NOMO-1 (cell line): ENCODE measurements at regions not wholly inside any gene's neighbourhood (a gene's known extent, or its start where the extent isn't known, plus 50 kb on each side); places are given as distances from the start of the nearest gene placed in this dataset.

Experiments
- DNase-seq, 2 experiments: peaks; one replicate each; lab custom pipeline; 2025; ENCODE audit not compliant: unreplicated experiment in 2 of 2; lab: John Stamatoyannopoulos, UW

DNA sequence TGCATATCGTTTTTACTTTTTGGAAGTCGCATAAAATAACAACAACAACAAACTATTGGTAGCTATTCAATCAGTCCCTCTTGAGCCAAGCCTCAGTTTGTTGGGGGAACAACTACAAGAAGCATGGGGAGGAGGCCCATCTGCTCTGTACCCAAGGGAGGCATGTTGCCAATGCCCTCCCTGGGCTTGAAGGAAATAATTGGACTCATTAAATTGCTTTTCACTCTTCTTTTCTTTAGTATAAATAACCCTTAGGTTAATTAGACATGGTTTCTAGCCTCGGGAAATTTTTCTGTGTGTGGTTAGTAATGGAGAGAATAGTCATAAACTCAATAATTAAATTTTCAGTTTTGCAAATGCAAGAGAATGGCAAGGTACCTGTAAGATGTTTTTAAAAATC lies 500.7 kb downstream of the TLE4 start:
- DNase-seq: no peak

DNA sequence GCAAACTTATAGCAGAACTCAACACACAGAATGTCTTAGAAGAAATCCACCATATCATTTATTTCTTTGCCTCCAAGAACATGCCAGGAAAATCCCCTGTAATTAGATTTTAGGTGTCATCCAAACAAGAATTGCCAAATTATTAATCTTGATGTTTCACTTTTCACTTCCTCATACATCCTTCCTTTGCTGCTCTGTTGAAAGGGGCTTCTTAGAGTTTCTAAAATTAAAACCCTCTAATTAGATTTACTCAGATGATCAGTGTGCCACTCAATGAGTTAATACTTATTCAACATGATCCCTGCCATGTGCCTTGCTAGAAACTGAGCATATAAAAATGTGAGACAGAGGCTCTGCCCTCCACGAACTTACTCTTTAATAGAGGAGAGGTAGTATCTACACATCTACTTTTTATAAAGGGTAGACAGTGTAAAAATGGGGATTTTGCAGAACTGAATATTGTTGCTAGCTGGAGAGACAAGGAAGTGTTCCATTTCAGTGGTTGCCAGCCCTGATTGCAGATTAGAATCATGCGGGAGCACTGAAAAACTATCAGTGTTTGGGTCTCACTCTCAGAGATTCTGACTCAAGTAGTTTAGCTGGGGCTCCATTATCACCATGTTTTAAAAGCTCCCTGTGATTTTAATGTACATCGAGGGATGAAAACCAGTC lies 498.4 kb downstream of the TLE4 start:
- DNase-seq: no peak

DNA sequence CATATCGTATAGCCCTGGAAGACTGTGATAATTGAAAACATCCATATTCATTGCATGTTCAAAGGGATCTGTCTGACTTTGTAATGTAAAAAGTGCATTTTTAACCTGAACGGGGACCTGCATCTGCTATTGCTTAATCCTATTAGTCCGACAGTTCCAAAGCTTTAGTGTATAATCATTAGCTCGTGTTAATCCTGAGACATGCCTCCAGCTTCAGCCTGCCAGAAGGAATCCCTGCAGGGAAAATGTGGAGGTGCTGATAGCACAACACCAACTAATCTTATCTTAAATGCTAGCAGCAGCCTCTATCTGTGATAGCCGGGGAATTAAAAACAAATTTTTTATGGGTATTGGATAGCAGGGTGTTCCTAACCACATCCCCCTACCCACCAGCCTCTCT lies 495.2 kb downstream of the TLE4 start:
- DNase-seq: no peak

DNA sequence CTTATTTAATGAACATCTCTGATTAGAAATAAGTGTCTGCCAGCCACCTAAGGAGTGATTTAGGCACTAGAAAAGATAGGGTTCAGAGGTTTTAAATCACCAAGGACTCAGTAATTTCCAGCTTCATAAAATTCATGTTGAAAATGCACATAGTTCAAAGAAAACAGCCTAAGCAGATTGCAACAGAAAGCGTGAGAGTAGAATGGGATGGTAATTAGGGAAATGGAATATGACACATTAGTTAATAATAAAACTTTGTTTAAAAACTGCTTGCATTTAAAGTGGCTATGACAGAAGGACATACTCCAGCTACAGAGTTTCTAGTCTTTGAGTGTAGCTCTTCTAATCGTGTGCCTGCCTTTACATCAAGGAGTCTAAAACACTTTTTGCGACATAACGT lies 490.8 kb downstream of the TLE4 start:
- DNase-seq: no peak

DNA sequence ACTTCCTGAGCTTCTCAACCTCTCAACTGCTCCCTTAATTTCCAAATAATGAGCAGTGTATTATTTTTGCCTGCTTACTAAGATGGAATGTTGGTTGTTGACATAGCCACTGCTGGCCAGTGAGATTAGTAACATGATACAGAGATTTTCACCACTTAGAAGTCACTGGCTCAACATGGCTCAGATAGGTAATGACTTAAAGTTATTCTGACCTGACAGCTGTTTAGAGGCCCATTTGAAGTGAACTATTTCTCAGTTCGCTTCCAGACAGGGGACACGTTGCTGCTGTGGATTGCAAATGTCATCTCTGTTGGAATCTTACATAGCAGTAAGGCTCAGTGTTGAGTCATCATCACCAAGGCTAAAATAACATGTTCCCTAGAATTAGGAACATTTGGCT lies 490.2 kb downstream of the TLE4 start:
- DNase-seq: no peak

DNA sequence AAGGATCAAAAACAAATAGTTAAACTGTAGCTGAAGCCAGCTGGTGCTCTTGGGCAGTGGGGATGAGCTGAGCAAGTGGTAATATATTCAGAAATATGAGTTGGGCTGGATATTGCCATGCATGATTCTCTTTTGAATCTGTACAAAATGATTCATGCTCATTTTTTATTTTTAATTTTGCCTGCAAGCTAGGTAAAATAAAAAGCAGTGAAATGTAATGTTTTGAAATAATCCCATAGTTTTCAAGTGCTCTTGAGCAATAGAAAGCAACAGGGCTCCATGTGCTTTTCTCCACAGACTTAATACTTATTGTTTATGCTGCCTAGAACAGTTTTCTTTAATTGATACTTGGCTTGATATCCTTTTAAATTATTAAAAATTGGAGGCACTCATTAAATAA lies 489.3 kb downstream of the TLE4 start:
- no peak for DNase-seq

DNA sequence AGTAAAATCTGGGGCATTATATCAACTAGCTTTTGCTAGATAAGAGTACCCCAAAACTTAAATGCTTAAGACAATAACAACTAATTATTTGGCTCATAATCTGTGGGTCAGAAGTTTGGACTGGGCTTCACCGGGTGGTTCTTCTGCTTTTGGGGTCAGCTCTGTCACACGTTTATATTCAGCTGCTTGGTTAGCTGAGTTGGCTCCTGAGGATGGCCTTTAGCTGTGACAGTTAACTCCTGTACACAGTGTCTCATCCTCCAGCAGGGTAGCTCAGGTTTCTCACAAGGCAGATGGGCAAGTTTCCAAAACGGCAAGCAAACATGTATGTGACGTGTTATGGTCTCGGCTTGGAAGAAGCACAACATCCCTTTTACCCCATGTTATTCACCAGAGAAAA lies 488.2 kb downstream of the TLE4 start:
- DNase-seq: no peak

DNA sequence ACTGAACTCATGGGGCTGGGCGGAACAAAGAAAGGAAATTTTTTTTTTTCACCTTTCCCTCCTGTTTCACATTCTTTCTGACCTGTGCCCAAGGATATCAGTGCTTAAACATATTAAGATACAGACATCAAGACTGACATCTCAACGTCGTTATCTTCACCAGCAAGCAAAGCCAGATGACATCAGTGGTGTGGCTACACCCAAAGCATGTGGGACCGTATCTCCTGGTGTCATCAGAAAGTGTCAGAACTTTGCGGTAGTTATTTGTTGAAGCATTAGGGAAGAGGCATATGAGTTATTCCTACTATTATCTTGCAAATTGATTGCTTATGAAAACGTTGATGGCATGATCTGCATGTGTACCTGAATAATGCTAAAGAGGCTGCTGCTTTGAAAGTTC lies 487.4 kb downstream of the TLE4 start:
- no peak for DNase-seq

DNA sequence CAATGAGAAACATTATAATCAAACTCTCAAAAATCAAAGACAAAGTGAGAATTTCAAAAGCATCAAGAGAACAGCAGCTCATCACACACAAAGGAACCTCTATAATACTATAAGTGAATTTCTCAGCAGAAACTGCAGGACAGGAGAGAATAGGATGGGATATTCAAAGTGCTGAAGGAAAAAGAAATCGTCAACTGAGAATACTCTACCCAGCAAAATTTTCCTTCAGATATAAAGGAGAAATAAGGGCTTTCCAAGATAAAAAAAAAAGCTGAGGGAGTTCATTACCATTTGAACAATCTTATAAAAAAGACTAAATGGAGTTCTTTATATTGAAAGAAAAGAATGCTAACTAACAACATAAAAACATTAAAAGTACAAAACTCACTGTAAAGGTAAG lies 481.1 kb downstream of the TLE4 start:
- DNase-seq: no peak

DNA sequence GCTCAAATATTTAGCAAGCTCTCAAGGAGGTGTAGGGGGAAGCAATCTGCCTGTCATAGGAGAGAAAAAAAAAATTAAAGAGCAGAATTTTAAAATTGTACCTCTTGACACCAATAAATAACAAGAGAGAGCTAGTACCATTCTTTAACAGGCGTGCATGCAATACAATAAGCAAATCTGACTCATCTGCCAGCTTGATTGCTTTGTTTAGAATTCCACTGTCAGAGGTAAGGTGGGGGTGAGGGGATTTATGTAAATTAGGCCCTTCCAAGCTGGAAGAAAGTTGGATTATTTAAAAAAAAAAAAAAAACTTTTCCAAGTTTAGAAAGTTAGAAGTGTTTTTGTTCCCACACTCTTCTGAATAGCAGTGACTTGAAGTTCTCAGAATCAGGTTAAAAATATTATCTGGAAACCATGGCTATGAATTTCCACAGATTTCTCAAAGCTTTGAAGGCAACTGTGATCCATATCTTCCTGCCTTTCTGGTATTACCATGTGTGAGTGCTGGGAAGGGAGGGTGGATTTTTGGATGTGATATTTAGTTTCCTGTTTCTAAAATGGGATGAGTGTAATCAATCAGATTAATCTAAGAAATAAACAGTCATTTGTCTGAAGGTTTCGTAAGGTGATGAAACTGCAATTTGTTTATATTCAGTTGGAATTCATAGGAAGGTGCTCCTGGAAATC lies 477.5 kb downstream of the TLE4 start:
- DNase-seq: no peak

DNA sequence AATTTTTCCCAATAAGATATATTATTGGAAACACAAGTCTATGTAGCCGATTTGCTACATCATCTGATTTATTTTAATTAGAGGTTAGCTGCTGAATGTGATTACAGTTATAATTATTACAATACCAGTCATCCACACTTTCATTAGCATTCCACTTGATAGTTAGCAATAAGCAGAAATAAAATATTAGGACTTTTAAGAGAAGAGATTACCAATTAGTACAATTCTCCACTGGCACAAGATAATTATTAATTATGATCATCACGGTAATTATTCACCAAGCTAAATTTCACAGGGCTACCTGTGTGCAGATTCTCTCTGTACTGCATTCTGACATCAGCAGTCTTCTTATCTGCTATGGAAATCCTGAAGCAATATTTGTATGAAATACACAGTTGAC lies 474.7 kb downstream of the TLE4 start:
- no peak for DNase-seq

DNA sequence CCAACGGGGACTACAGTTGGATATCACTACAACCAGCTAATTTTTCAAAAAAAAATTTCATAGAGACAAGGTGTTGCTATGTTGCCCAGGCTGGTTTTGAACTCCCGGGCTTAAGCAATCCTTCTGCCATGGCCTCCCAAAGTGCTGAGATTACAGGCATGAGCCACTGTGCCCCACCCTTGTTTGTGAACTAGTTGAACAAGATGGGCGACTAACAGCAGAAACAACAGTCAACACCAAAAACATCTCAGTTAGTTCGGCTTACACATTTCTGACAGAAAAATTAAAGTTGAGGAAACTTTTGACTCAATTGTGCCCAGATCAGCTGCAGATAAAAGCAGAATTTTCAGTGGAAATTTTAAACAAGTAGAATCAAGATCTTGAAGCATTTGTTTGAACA lies 470.1 kb downstream of the TLE4 start:
- no peak for DNase-seq

DNA sequence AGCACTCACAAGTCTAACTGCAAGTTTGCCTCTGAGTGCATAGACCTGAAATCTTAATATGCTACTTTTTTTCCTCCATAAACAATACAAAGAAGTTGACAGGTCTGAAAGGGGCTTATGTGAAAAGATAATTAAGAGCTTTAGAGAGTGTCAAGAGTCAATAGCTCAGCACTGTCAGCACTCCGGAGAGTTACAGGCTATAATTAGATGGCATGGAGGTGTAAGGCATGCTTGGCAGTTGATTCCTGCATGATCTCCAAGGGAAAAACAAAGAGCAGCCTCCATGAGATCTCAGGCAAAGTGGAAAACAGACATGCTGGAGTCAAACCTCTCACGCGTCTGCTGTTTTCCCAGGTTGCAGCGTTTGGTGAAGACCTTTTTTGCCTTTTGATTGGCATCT lies 468.7 kb downstream of the TLE4 start:
- no peak for DNase-seq

DNA sequence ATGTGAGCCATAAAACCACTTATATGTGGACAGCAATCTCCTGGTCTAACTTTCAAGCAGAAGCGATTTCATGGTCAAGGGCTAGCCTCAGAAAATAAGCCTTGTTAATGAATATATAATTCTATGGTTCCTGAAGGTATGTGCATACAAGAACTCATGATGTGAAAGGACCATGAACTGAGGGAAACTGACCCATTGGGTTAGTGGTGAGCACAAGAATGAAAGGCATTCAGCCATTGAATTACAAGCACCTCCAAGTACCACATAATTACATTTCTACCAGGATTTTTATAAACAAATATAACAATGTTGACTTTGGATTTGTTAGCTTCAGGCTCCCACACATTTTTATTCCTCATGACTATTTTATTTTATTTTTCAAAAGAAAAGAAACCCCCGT lies 459.0 kb downstream of the TLE4 start:
- DNase-seq: no peak

DNA sequence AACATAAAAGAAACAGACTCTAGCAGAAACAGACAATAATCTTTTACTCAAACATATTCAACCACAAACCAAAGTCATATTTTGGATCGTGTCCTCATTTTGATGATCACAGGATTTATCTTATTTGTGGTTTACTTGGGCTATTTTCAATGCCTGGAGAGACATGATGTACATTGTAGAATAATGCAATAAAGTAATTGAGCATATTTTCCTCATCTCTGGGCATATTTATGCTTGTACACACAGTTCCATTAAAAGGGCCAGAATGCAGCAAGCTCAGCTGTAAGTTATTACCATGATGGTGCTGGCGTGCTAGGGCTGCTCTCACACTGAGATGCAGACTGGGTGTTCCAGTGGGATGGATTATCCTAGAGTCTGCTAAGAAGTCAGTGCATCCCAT lies 456.7 kb downstream of the TLE4 start:
- no peak for DNase-seq

DNA sequence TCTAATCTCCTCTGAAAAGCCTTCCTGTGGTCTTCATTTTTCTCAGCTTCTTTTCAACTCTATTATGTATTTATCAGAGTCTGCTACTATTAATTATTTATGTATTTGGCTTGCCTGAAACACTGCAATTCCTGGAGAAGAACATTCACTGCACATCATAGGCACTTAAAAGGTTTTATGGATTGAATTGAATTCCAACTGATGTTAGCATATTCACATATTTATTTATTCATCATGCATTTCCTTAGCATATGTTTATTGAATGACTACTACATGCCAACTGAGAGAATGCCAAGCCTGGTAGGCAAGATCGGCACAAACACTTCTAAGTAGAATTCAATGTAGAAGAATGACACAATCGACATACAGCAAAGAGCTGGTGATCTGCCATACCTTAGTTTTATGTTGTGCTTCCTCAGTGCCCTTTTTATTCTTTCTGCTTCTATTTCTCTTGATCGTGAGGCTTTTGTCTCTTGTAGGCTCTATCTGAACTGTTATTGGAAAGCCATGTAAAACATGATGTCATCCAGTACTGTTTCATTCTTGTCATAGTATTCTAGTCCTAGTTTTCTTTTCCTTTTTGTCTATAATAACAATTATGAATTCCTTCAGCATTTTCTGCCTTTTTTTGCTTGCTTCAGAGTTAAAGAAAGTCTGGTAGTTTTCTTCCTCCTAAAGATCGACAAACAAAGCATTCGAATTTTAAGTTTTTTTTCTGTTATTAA lies 454.2 kb downstream of the TLE4 start:
- no peak for DNase-seq

DNA sequence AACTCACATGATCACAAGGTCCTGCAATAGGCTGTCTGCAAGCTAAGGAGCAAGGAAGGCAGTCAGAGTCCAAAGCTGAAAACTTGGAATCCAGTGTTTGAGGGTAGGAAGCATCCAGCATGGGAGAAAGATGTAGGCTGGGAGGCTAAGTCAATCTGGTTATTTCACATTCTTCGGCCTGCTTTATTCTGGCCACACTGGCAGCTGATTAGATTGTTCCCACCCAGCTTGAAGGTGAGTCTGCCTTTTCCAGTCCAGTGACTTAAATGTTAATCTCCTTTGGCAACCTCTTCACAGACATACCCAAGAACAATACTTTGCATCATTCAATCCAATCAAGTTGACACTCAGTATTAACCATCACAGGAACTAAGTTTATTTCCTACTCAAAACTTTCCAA lies 453.4 kb downstream of the TLE4 start:
- DNase-seq: no peak

DNA sequence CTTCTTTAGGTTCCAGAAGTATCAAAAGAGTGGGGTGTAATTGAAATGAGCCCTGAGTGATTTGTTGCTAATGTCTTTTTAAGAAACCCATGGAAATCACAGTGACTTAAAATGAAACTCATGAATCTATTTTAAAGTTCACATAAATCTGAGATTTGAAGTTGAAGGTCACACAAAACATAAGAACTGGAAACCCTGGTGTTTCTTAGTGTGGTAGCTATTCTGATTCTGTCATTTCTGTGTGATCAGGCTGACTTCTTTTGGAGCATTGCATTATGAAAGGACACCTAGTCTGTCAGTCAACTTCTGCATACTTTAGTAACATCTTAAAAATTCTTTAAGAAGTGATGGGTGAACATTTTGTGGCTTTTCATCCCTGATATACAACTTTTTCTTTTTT lies 448.8 kb downstream of the TLE4 start:
- DNase-seq: no peak

DNA sequence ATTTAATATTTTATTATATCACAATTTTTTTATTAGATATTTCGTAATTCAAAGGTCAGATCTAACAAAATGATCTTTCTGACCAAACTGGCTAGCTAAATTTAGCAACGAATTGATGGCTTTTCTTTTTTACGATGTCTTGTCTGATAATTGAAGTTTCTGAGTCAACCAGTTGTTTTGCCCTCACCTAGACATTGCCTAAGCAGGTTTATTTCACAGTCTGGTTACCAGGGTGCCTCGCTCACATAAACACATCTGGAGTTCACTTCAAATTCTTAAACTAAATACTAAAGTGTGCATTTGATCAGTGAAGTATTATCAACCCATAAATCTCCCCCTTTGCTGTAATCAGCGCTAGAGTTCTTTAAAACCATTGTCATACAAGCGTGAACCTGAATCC lies 448.3 kb downstream of the TLE4 start:
- DNase-seq: no peak

DNA sequence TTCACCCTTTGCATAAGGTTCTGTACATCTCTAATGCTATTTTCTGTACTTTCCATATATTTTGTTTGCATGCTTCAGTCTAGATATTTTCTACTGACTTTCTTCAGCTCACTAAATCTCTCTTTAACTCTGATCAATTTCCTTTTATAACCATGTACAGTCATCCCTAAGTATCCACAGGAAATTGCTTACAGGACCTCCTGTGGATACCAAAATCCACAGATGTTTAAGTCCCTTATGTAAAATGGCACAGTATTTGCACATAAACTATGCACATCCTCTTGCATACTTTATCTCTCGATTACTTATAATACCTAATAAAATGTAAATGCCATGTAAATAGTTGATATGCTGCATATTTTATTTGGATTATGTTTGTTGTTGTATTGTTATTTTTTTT lies 442.1 kb downstream of the TLE4 start:
- no peak for DNase-seq

DNA sequence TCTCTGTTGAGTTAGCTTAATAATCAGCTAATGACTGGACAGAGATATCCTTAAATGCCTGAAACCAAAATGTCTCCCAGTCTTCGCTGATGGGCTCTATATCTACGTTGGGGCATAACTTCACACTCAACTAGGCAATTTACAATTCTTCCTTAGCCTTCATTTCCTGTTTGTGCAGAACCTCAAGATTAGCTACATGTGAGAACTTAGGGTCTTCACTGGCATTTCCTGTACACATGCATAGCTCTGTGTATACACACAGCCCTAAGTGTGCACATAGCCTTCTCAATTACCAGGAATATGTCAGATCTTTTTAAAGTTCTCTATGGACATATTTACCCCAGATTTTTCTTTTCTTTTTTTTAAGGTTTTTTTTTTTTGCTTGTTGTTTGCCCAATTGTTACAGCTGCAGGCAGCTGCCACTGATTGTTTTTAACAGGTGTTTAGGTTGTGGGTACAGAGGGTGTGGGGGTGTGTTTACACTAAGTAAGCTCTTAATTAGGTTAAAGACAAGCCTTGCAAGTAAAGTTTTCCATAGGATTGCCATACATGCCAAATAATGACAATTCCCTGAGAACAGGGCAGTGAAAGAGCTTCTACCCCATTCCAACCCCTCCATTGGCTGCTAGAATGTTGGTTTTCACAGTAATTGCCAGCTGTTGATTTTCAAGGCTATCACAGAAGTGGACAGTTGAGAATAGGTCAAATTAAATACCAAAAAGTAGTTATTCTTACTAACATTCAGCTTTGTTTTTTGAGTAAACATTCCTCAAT lies 441.0 kb downstream of the TLE4 start:
- DNase-seq: no peak
